IMR-90 (cell line): ENCODE measurements at regions not wholly inside any gene's neighbourhood (a gene's known extent, or its start where the extent isn't known, plus 50 kb on each side); places are given as distances from the start of the nearest gene placed in this dataset.

Experiments used
- ATAC-seq: fragments of 200-7000 bp; cut with Tn5 transposase; 2 replicates; pipeline ENCODE4 v1.9.1; 2020; ENCODE audit warnings: low read depth, mild to moderate bottlenecking, moderate library complexity
- BruUV-seq: library from RNA; stranded (reverse); fragments of 400-500 nt; replicated peaks from 2 replicates; lab custom pipeline; 2021; lab: Mats Ljungman, UMichigan
- CTCF ChIA-PET: fragments of 300-600 bp; formaldehyde crosslinking; extraction: SDS; loops from one replicate; lab custom pipeline; 2021; ENCODE audit warnings: antibody characterized with exemption; lab: Yijun Ruan, JAX
- POLR2A ChIA-PET: fragments of 300-600 bp; sonication (Branson Sonifier 250); formaldehyde crosslinking; loops from one replicate; lab custom pipeline; 2022; ENCODE audit warnings: antibody characterized with exemption; ENCODE audit not compliant: unreplicated experiment; lab: Charles Lee
- DNase-seq: peaks from one replicate; pipeline ENCODE4 v3.0.0; 2013
- H2AFZ ChIP-seq: replicated peaks from 2 replicates; pipeline ENCODE3; 2013; ENCODE audit warnings: low read length, mild to moderate bottlenecking; ENCODE audit not compliant: poor library complexity
- H2AK5ac ChIP-seq: 2 replicates; pipeline ENCODE4 v1.6.1; 2013; ENCODE audit warnings: low read depth, low read length, inconsistent platforms
- H2AK9ac ChIP-seq: replicated peaks from 2 replicates; pipeline ENCODE3; 2013; ENCODE audit warnings: mild to moderate bottlenecking, low read depth, low read length, moderate library complexity; ENCODE audit not compliant: poor library complexity
- H2BK120ac ChIP-seq: 2 replicates; pipeline ENCODE4 v1.6.1; 2013; ENCODE audit warnings: low read depth, low read length, inconsistent platforms
- H2BK15ac ChIP-seq: 3 replicates; pipeline ENCODE4 v1.6.1; 2013; ENCODE audit warnings: low read depth, low read length, inconsistent platforms
- H2BK20ac ChIP-seq: 2 replicates; pipeline ENCODE4 v1.6.1; 2013; ENCODE audit warnings: low read depth, mild to moderate bottlenecking, inconsistent platforms, low read length, moderate library complexity
- H2BK5ac ChIP-seq: 2 replicates; pipeline ENCODE4 v1.6.1; 2013; ENCODE audit warnings: mild to moderate bottlenecking, low read depth, low read length, inconsistent platforms; ENCODE audit not compliant: poor library complexity, severe bottlenecking
- H3K14ac ChIP-seq: replicated peaks from 2 replicates; pipeline ENCODE4 v1.6.1; 2013; ENCODE audit warnings: low read depth, low read length, inconsistent platforms
- H3K18ac ChIP-seq: 2 replicates; pipeline ENCODE4 v1.6.1; 2013; ENCODE audit warnings: low read depth, low read length, control low read depth
- H3K23ac ChIP-seq: 2 replicates; pipeline ENCODE4 v1.6.1; 2013; ENCODE audit warnings: low read depth, low read length, inconsistent platforms
- H3K27ac ChIP-seq: 2 replicates; pipeline ENCODE4 v1.5.1; 2013; ENCODE audit warnings: mild to moderate bottlenecking, control low read depth, low read length; ENCODE audit not compliant: insufficient read depth
- H3K27me3 ChIP-seq: 2 replicates; pipeline ENCODE4 v1.6.1; 2013; ENCODE audit warnings: low read length; ENCODE audit not compliant: control insufficient read depth, insufficient read depth
- H3K36me3 ChIP-seq: 2 replicates; pipeline ENCODE4 v1.6.1; 2013; ENCODE audit warnings: low read length, mixed read lengths; ENCODE audit not compliant: control insufficient read depth, insufficient read depth
- H3K4ac ChIP-seq: 2 replicates; pipeline ENCODE4 v1.6.1; 2013; ENCODE audit warnings: low read depth, low read length, inconsistent platforms
- H3K4me1 ChIP-seq: 2 replicates; pipeline ENCODE4 v1.6.1; 2013; ENCODE audit warnings: low read length, mixed read lengths; ENCODE audit not compliant: control insufficient read depth, insufficient read depth
- H3K4me2 ChIP-seq: 2 replicates; pipeline ENCODE4 v1.6.1; 2013; ENCODE audit warnings: low read depth, mild to moderate bottlenecking, control low read depth, low read length, moderate library complexity
- H3K4me3 ChIP-seq: 2 replicates; pipeline ENCODE4 v1.5.1; 2013; ENCODE audit warnings: low read depth, mild to moderate bottlenecking, control low read depth, low read length, moderate library complexity; ENCODE audit not compliant: insufficient read depth
- H3K56ac ChIP-seq: 2 replicates; pipeline ENCODE4 v1.6.1; 2013; ENCODE audit warnings: low read length, inconsistent platforms; ENCODE audit not compliant: insufficient read depth; ENCODE audit errors: extremely low read depth
- H3K79me1 ChIP-seq, 2 experiments: 2 replicates each; pipeline ENCODE4 v1.6.1; 2013; ENCODE audit warnings: low read length in 2 of 2, inconsistent platforms in 1 of 2, low read depth in 1 of 2
- H3K9ac ChIP-seq: 2 replicates; pipeline ENCODE4 v1.6.1; 2013; ENCODE audit warnings: low read depth, low read length, control low read depth
- H3K9me1 ChIP-seq: 2 replicates; pipeline ENCODE4 v1.6.1; 2013; ENCODE audit warnings: low read length, inconsistent platforms; ENCODE audit not compliant: insufficient read depth
- H3K9me3 ChIP-seq: 2 replicates; pipeline ENCODE4 v1.6.1; 2013; ENCODE audit warnings: low read length; ENCODE audit not compliant: control insufficient read depth, insufficient read depth
- H4K20me1 ChIP-seq: 2 replicates; pipeline ENCODE4 v1.6.1; 2013; ENCODE audit warnings: low read length, inconsistent platforms; ENCODE audit not compliant: insufficient read depth
- H4K5ac ChIP-seq: 2 replicates; pipeline ENCODE4 v1.6.1; 2013; ENCODE audit warnings: mild to moderate bottlenecking, low read depth, low read length, control low read depth
- H4K8ac ChIP-seq, 2 experiments: 2 replicates each; pipeline ENCODE4 v1.6.1; 2013; ENCODE audit warnings: low read depth in 2 of 2, low read length in 2 of 2, control low read depth in 1 of 2, inconsistent platforms in 1 of 2
- H4K91ac ChIP-seq: 2 replicates; pipeline ENCODE4 v1.6.1; 2013; ENCODE audit warnings: low read depth, low read length, inconsistent platforms; ENCODE audit not compliant: insufficient read depth
- BHLHE40 ChIP-seq: fragments of 150-350 bp; IDR thresholded peaks from 2 replicates; pipeline ENCODE4 v1.6.1; 2016; ENCODE audit warnings: mild to moderate bottlenecking, low read depth, low read length
- CEBPB ChIP-seq: IDR thresholded peaks from 2 replicates; pipeline ENCODE4 v1.6.1; 2012; ENCODE audit warnings: low read depth, low read length, improper control_type of control experiment
- CHD1 ChIP-seq: IDR thresholded peaks from 2 replicates; pipeline ENCODE4 v1.6.1; 2012; ENCODE audit warnings: low read depth, low read length, improper control_type of control experiment
- ELK1 ChIP-seq: fragments of 150-350 bp; IDR thresholded peaks from 2 replicates; pipeline ENCODE4 v1.6.1; 2016; ENCODE audit warnings: low read depth, mild to moderate bottlenecking, low read length, moderate library complexity, borderline replicate concordance
- MAZ ChIP-seq: IDR thresholded peaks from 2 replicates; pipeline ENCODE4 v1.6.1; 2012; ENCODE audit warnings: low read depth, mild to moderate bottlenecking, low read length, improper control_type of control experiment, moderate library complexity, borderline replicate concordance
- MXI1 ChIP-seq: IDR thresholded peaks from 2 replicates; pipeline ENCODE4 v1.6.1; 2012; ENCODE audit warnings: low read depth, mild to moderate bottlenecking, low read length, moderate library complexity, borderline replicate concordance
- NFE2L2 ChIP-seq: fragments of 150-350 bp; IDR thresholded peaks from 2 replicates; pipeline ENCODE4 v1.6.1; 2016; ENCODE audit warnings: low read depth, mild to moderate bottlenecking, low read length
- POLR2A ChIP-seq: IDR thresholded peaks from 2 replicates; pipeline ENCODE4 v1.6.1; 2012; ENCODE audit warnings: mild to moderate bottlenecking, low read depth, low read length
- RCOR1 ChIP-seq: IDR thresholded peaks from 2 replicates; pipeline ENCODE4 v1.6.1; 2012; ENCODE audit warnings: mild to moderate bottlenecking, low read length, improper control_type of control experiment; ENCODE audit not compliant: insufficient replicate concordance
- RFX5 ChIP-seq: IDR thresholded peaks from 2 replicates; pipeline ENCODE4 v1.8.0; 2012; ENCODE audit warnings: low read depth, mild to moderate bottlenecking, low read length, moderate library complexity
- USF2 ChIP-seq: fragments of 150-350 bp; IDR thresholded peaks from 2 replicates; pipeline ENCODE4 v1.6.1; 2017; ENCODE audit warnings: mild to moderate bottlenecking, antibody characterized with exemption, low read length, low read depth
- WGBS, 2 experiments: methylation state at CpG; one replicate each; pipeline versions ENCODE4 v1.1.5 to v1.1.7; 2013; ENCODE audit warnings: missing lambda C conversion rate in 2 of 2; ENCODE audit not compliant: insufficient read length in 1 of 2; ENCODE audit errors: extremely low coverage in 2 of 2; 5-methylcytosine and 5-hydroxymethylcytosine counted together
- dilution Hi-C: fragments of 300-500 bp; cut with HindIII; formaldehyde crosslinking; loops from one replicate; pipeline ENCODE4 v1.14.3; 2018; ENCODE audit warnings: low sequenced_read_pairs; ENCODE audit not compliant: unreplicated experiment
- in situ Hi-C: fragments of 300-500 bp; cut with MboI; formaldehyde crosslinking; loops from 3 replicates; pipeline ENCODE4 v1.14.3; 2019; ENCODE audit warnings: low sequenced_read_pairs, inconsistent platforms, mixed read lengths
- intact Hi-C: fragments of 100-400 bp; cut with micrococcal nuclease; formaldehyde crosslinking; loops from 2 replicates; pipeline ENCODE4 v1.10.0; 2022

GRCh38 chr12:73984552-73984951, 553.1 kb upstream of the ATXN7L3B start:
- no peak overlapping the region for H2AK5ac ChIP-seq
- H3K56ac ChIP-seq: no peak overlapping the region
- dilution Hi-C loops (no loop called here), in situ Hi-C loops (no loop called here), intact Hi-C loops (no loop called here)
- H3K4me1 ChIP-seq: no peaks in the 10 kb centered on the region
- H3K36me3 ChIP-seq: no peaks in the 10 kb centered on the region
- no peak overlapping the region for H3K4me2 ChIP-seq
- no peak overlapping the region for H2BK5ac ChIP-seq
- ATAC-seq (no peak), DNase-seq (no peak)
- no peak overlapping the region for H2AFZ ChIP-seq
- H3K23ac ChIP-seq: no peak overlapping the region
- H3K9me3 ChIP-seq: peaks cover 1% of the 10 kb centered on the region
- H2AK9ac ChIP-seq: no peak overlapping the region
- no TSS peak for BruUV-seq
- H3K18ac ChIP-seq: no peak overlapping the region
- no peak overlapping the region for H2BK20ac ChIP-seq
- H3K9ac ChIP-seq: no peak overlapping the region
- no peaks in the 10 kb centered on the region for H4K20me1 ChIP-seq
- H3K27ac ChIP-seq: no peak overlapping the region
- TF ChIP-seq RFX5: no peak
- no peak for TF ChIP-seq NFE2L2
- TF ChIP-seq CEBPB: no peak
- TF ChIP-seq RCOR1: no peak
- no peak for TF ChIP-seq USF2
- no peak for TF ChIP-seq ELK1
- no peak for TF ChIP-seq POLR2A
- TF ChIP-seq CHD1: no peak
- no peak for TF ChIP-seq MXI1
- no peak for TF ChIP-seq MAZ
- no peak for TF ChIP-seq BHLHE40
- H2BK120ac ChIP-seq: no peak overlapping the region
- no peak overlapping the region for H2BK15ac ChIP-seq
- POLR2A ChIA-PET: no interaction called here
- no peak overlapping the region for H3K14ac ChIP-seq
- no peaks in the 10 kb centered on the region for H3K79me1 ChIP-seq
- no peak overlapping the region for H3K4ac ChIP-seq
- no peak overlapping the region for H4K5ac ChIP-seq
- H4K91ac ChIP-seq: no peak overlapping the region
- no peaks in the 10 kb centered on the region for H3K9me1 ChIP-seq
- no peak overlapping the region for H4K8ac ChIP-seq
- CTCF ChIA-PET: no interaction called here
- no CpG with 5 or more reads among the region's 1 CpG for WGBS, 2 experiments
- H3K27me3 ChIP-seq: no peaks in the 10 kb centered on the region
- no peak overlapping the region for H3K4me3 ChIP-seq
